ENCODE measurements at regions not wholly inside any gene's neighbourhood (a gene's known extent, or its start where the extent isn't known, plus 50 kb on each side); places are given as distances from the start of the nearest gene placed in this dataset.

GRCh38 chr5:93246090-93246855 is 334.7 kb downstream of the NR2F1-AS1 start:
- H3K4me1 ChIP-seq (ENCODE audit: control insufficient read depth in 1 of 2, insufficient read depth in 2 of 2, low read length in 2 of 2): peaks cover 3 to 29% of the 10 kb centered on the region in 2 donors
- no peaks in the 10 kb centered on the region for H3K27me3 ChIP-seq (ENCODE audit: low read depth, low read length)
- H3K9me3 ChIP-seq (ENCODE audit: control insufficient read depth in 1 of 2, low read length in 2 of 2): no peaks in the 10 kb centered on the region
- H3K36me3 ChIP-seq (ENCODE audit: control insufficient read depth in 1 of 2, insufficient read depth in 2 of 2, low read length in 2 of 2): no peaks in the 10 kb centered on the region
- H3K4me3 ChIP-seq (ENCODE audit: low read depth in 1 of 2, low read length in 2 of 2): no peak overlapping the region
- peak overlapping the region; percentile 27 for H3K27ac ChIP-seq (ENCODE audit: low read length)

- no peak overlapping the region for H3K27ac ChIP-seq (ENCODE audit: low read length)
Observed at GRCh38 chr5:93245226-93245625, 335.8 kb downstream of the NR2F1-AS1 start.

GRCh38 chr5:93243481-93243880 is 337.5 kb downstream of the NR2F1-AS1 start:
- Histone ChIP-seq H3K36me3 (ENCODE audit: control insufficient read depth in 1 of 2, insufficient read depth in 2 of 2, low read length in 2 of 2) (no peaks in the 10 kb centered on the region), H3K9me3 (ENCODE audit: control insufficient read depth in 1 of 2, low read length in 2 of 2) (no peaks in the 10 kb centered on the region), H3K27ac (ENCODE audit: low read length) (no peak overlapping the region), H3K27me3 (ENCODE audit: low read depth, low read length) (no peaks in the 10 kb centered on the region), H3K4me3 (ENCODE audit: low read depth in 1 of 2, low read length in 2 of 2) (no peak overlapping the region), H3K4me1 (ENCODE audit: control insufficient read depth in 1 of 2, insufficient read depth in 2 of 2, low read length in 2 of 2) (peaks cover 3 to 22% of the 10 kb centered on the region in 2 donors)

More at GRCh38 chr5:93245226-93245625, 335.8 kb downstream of the NR2F1-AS1 start:
- Histone ChIP-seq H3K36me3 (ENCODE audit: control insufficient read depth in 1 of 2, insufficient read depth in 2 of 2, low read length in 2 of 2) (no peaks in the 10 kb centered on the region), H3K9me3 (ENCODE audit: control insufficient read depth in 1 of 2, low read length in 2 of 2) (no peaks in the 10 kb centered on the region), H3K4me3 (ENCODE audit: low read depth in 1 of 2, low read length in 2 of 2) (no peak overlapping the region), H3K27me3 (ENCODE audit: low read depth, low read length) (no peaks in the 10 kb centered on the region), H3K4me1 (ENCODE audit: control insufficient read depth in 1 of 2, insufficient read depth in 2 of 2, low read length in 2 of 2) (peaks cover 3 to 29% of the 10 kb centered on the region in 2 donors)

- Histone ChIP-seq H3K36me3 (ENCODE audit: control insufficient read depth in 1 of 2, insufficient read depth in 2 of 2, low read length in 2 of 2) (no peaks in the 10 kb centered on the region), H3K27ac (ENCODE audit: low read length) (no peak overlapping the region), H3K27me3 (ENCODE audit: low read depth, low read length) (no peaks in the 10 kb centered on the region), H3K9me3 (ENCODE audit: control insufficient read depth in 1 of 2, low read length in 2 of 2) (no peaks in the 10 kb centered on the region), H3K4me3 (ENCODE audit: low read depth in 1 of 2, low read length in 2 of 2) (no peak overlapping the region), H3K4me1 (ENCODE audit: control insufficient read depth in 1 of 2, insufficient read depth in 2 of 2, low read length in 2 of 2) (peaks cover 0 to 7% of the 10 kb centered on the region in 2 donors)
Observed at GRCh38 chr5:93240228-93240834, 340.7 kb downstream of the NR2F1-AS1 start.

- H3K9me3 ChIP-seq (ENCODE audit: control insufficient read depth in 1 of 2, low read length in 2 of 2): no peaks in the 10 kb centered on the region
- no peaks in the 10 kb centered on the region for H3K36me3 ChIP-seq (ENCODE audit: control insufficient read depth in 1 of 2, insufficient read depth in 2 of 2, low read length in 2 of 2)
- H3K4me3 ChIP-seq (ENCODE audit: low read depth in 1 of 2, low read length in 2 of 2): no peak overlapping the region
- no peak overlapping the region for H3K27ac ChIP-seq (ENCODE audit: low read length)
- H3K27me3 ChIP-seq (ENCODE audit: low read depth, low read length): no peaks in the 10 kb centered on the region
- no peaks in the 10 kb centered on the region for H3K4me1 ChIP-seq (ENCODE audit: control insufficient read depth in 1 of 2, insufficient read depth in 2 of 2, low read length in 2 of 2)
Observed at GRCh38 chr5:93236807-93237421, 344.1 kb downstream of the NR2F1-AS1 start.

- Histone ChIP-seq H3K9me3 (ENCODE audit: control insufficient read depth in 1 of 2, low read length in 2 of 2) (no peaks in the 10 kb centered on the region), H3K4me3 (ENCODE audit: low read depth in 1 of 2, low read length in 2 of 2) (no peak overlapping the region)
Observed at GRCh38 chr5:93235761-93236160, 345.3 kb downstream of the NR2F1-AS1 start.

GRCh38 chr5:93226202-93226735 is 354.8 kb downstream of the NR2F1-AS1 start:
- H3K4me1 ChIP-seq (ENCODE audit: control insufficient read depth in 1 of 2, insufficient read depth in 2 of 2, low read length in 2 of 2): no peaks in the 10 kb centered on the region
- no peak overlapping the region for H3K4me3 ChIP-seq (ENCODE audit: low read depth in 1 of 2, low read length in 2 of 2)
- H3K36me3 ChIP-seq (ENCODE audit: control insufficient read depth in 1 of 2, insufficient read depth in 2 of 2, low read length in 2 of 2): no peaks in the 10 kb centered on the region
- H3K27ac ChIP-seq (ENCODE audit: low read length): no peak overlapping the region
- H3K27me3 ChIP-seq (ENCODE audit: low read depth, low read length): no peaks in the 10 kb centered on the region
- no peaks in the 10 kb centered on the region for H3K9me3 ChIP-seq (ENCODE audit: control insufficient read depth in 1 of 2, low read length in 2 of 2)

More at GRCh38 chr5:93235761-93236160, 345.3 kb downstream of the NR2F1-AS1 start:
- no peak overlapping the region for H3K27ac ChIP-seq (ENCODE audit: low read length)
- H3K36me3 ChIP-seq (ENCODE audit: control insufficient read depth in 1 of 2, insufficient read depth in 2 of 2, low read length in 2 of 2): no peaks in the 10 kb centered on the region
- no peaks in the 10 kb centered on the region for H3K4me1 ChIP-seq (ENCODE audit: control insufficient read depth in 1 of 2, insufficient read depth in 2 of 2, low read length in 2 of 2)
- H3K27me3 ChIP-seq (ENCODE audit: low read depth, low read length): no peaks in the 10 kb centered on the region

GRCh38 chr5:93225748-93226147 is 355.3 kb downstream of the NR2F1-AS1 start:
- Histone ChIP-seq H3K27ac (ENCODE audit: low read length) (no peak overlapping the region), H3K36me3 (ENCODE audit: control insufficient read depth in 1 of 2, insufficient read depth in 2 of 2, low read length in 2 of 2) (no peaks in the 10 kb centered on the region)

GRCh38 chr5:93224624-93225023 is 356.4 kb downstream of the NR2F1-AS1 start:
- no peak overlapping the region for H3K27ac ChIP-seq (ENCODE audit: low read length)
- no peaks in the 10 kb centered on the region for H3K9me3 ChIP-seq (ENCODE audit: control insufficient read depth in 1 of 2, low read length in 2 of 2)
- H3K4me3 ChIP-seq (ENCODE audit: low read depth in 1 of 2, low read length in 2 of 2): no peak overlapping the region
- no peaks in the 10 kb centered on the region for H3K27me3 ChIP-seq (ENCODE audit: low read depth, low read length)
- no peaks in the 10 kb centered on the region for H3K4me1 ChIP-seq (ENCODE audit: control insufficient read depth in 1 of 2, insufficient read depth in 2 of 2, low read length in 2 of 2)
- no peaks in the 10 kb centered on the region for H3K36me3 ChIP-seq (ENCODE audit: control insufficient read depth in 1 of 2, insufficient read depth in 2 of 2, low read length in 2 of 2)

More at GRCh38 chr5:93225748-93226147, 355.3 kb downstream of the NR2F1-AS1 start:
- no peaks in the 10 kb centered on the region for H3K9me3 ChIP-seq (ENCODE audit: control insufficient read depth in 1 of 2, low read length in 2 of 2)
- H3K27me3 ChIP-seq (ENCODE audit: low read depth, low read length): no peaks in the 10 kb centered on the region
- H3K4me1 ChIP-seq (ENCODE audit: control insufficient read depth in 1 of 2, insufficient read depth in 2 of 2, low read length in 2 of 2): no peaks in the 10 kb centered on the region
- no peak overlapping the region for H3K4me3 ChIP-seq (ENCODE audit: low read depth in 1 of 2, low read length in 2 of 2)

GRCh38 chr5:93221773-93222172 is 359.2 kb downstream of the NR2F1-AS1 start:
- Histone ChIP-seq H3K9me3 (ENCODE audit: control insufficient read depth in 1 of 2, low read length in 2 of 2) (no peaks in the 10 kb centered on the region), H3K36me3 (ENCODE audit: control insufficient read depth in 1 of 2, insufficient read depth in 2 of 2, low read length in 2 of 2) (no peaks in the 10 kb centered on the region), H3K4me3 (ENCODE audit: low read depth in 1 of 2, low read length in 2 of 2) (no peak overlapping the region), H3K27me3 (ENCODE audit: low read depth, low read length) (no peaks in the 10 kb centered on the region), H3K27ac (ENCODE audit: low read length) (no peak overlapping the region), H3K4me1 (ENCODE audit: control insufficient read depth in 1 of 2, insufficient read depth in 2 of 2, low read length in 2 of 2) (no peaks in the 10 kb centered on the region)

- Histone ChIP-seq H3K9me3 (ENCODE audit: control insufficient read depth in 1 of 2, low read length in 2 of 2) (no peaks in the 10 kb centered on the region), H3K4me3 (ENCODE audit: low read depth in 1 of 2, low read length in 2 of 2) (no peak overlapping the region), H3K4me1 (ENCODE audit: control insufficient read depth in 1 of 2, insufficient read depth in 2 of 2, low read length in 2 of 2) (no peaks in the 10 kb centered on the region), H3K36me3 (ENCODE audit: control insufficient read depth in 1 of 2, insufficient read depth in 2 of 2, low read length in 2 of 2) (no peaks in the 10 kb centered on the region), H3K27ac (ENCODE audit: low read length) (no peak overlapping the region), H3K27me3 (ENCODE audit: low read depth, low read length) (no peaks in the 10 kb centered on the region)
Observed at GRCh38 chr5:93220431-93220830, 360.6 kb downstream of the NR2F1-AS1 start.
